Glutamatergic neuron (in vitro differentiated cells): ENCODE measurements at regions not wholly inside any gene's neighbourhood (a gene's known extent, or its start where the extent isn't known, plus 50 kb on each side); places are given as distances from the start of the nearest gene placed in this dataset.

Experiments
- DNase-seq: peaks from one replicate; pipeline ENCODE4 v3.0.0; 2022
- H3K27ac Mint-ChIP-seq: one replicate; pipeline ENCODE4 v1.8.0; 2020; ENCODE audit warnings: mild to moderate bottlenecking, mixed read lengths, inconsistent platforms; ENCODE audit not compliant: unreplicated experiment
- H3K27me3 Mint-ChIP-seq: one replicate; pipeline ENCODE4 v1.8.0; 2020; ENCODE audit warnings: mild to moderate bottlenecking, moderate library complexity, mixed read lengths, inconsistent platforms; ENCODE audit not compliant: unreplicated experiment
- H3K36me3 Mint-ChIP-seq: one replicate; pipeline ENCODE4 v1.8.0; 2020; ENCODE audit warnings: mild to moderate bottlenecking, mixed read lengths, inconsistent platforms; ENCODE audit not compliant: unreplicated experiment
- H3K4me1 Mint-ChIP-seq: one replicate; pipeline ENCODE4 v1.8.0; 2020; ENCODE audit warnings: mild to moderate bottlenecking, low read depth, mixed read lengths, inconsistent platforms; ENCODE audit not compliant: unreplicated experiment
- H3K4me3 Mint-ChIP-seq: one replicate; pipeline ENCODE4 v1.8.0; 2020; ENCODE audit warnings: mild to moderate bottlenecking, mixed read lengths, inconsistent platforms; ENCODE audit not compliant: unreplicated experiment
- H3K9me3 Mint-ChIP-seq: one replicate; pipeline ENCODE4 v1.8.0; 2020; ENCODE audit warnings: mild to moderate bottlenecking, moderate library complexity, mixed read lengths, inconsistent platforms; ENCODE audit not compliant: unreplicated experiment
- TF ChIP-seq, protein P1 (sequence below): fragments of 200-600 bp; sonication (generic); IDR thresholded peaks from one replicate; pipeline ENCODE4 v1.5.0; 2021; ENCODE audit not compliant: partially characterized antibody, unreplicated experiment

DNA sequence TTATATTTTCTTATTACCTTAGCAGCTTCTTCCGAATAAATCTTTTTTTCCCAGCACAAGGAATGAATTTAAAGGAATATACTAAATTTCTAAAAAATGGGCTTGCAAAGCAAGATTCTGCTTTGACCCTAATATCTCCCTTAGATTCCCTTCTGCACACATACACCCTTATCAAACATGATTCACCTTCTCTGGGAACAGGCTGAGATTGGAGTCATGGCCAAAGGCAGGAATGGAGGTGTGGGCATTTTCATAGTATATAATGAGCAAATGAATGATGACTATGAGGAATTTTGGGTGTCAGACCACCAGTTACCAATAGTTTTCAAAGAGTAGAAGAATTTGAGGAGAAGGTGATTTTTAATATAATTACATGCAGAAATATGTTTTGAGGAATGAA lies 231.3 kb upstream of the CDH11 start:
- DNase-seq, result no peak
- Mint-ChIP-seq H3K4me3 (no peak overlapping the region), H3K27me3 (no peaks in the 10 kb centered on the region), H3K36me3 (peaks cover 11% of the 10 kb centered on the region), H3K27ac (no peak overlapping the region), H3K9me3 (no peaks in the 10 kb centered on the region), H3K4me1 (no peaks in the 10 kb centered on the region)
- TF ChIP-seq, protein P1, sequence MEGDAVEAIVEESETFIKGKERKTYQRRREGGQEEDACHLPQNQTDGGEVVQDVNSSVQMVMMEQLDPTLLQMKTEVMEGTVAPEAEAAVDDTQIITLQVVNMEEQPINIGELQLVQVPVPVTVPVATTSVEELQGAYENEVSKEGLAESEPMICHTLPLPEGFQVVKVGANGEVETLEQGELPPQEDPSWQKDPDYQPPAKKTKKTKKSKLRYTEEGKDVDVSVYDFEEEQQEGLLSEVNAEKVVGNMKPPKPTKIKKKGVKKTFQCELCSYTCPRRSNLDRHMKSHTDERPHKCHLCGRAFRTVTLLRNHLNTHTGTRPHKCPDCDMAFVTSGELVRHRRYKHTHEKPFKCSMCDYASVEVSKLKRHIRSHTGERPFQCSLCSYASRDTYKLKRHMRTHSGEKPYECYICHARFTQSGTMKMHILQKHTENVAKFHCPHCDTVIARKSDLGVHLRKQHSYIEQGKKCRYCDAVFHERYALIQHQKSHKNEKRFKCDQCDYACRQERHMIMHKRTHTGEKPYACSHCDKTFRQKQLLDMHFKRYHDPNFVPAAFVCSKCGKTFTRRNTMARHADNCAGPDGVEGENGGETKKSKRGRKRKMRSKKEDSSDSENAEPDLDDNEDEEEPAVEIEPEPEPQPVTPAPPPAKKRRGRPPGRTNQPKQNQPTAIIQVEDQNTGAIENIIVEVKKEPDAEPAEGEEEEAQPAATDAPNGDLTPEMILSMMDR, result no peak

GRCh38 chr16:65349626-65350025 lies 227.8 kb upstream of the CDH11 start:
- no peak overlapping the region for H3K27ac Mint-ChIP-seq
- no peaks in the 10 kb centered on the region for H3K9me3 Mint-ChIP-seq
- no peaks in the 10 kb centered on the region for H3K27me3 Mint-ChIP-seq
- no peaks in the 10 kb centered on the region for H3K36me3 Mint-ChIP-seq
- TF ChIP-seq, protein P1, result no peak
- DNase-seq, result no peak
- H3K4me1 Mint-ChIP-seq, result no peaks in the 10 kb centered on the region
- no peak overlapping the region for H3K4me3 Mint-ChIP-seq

- H3K4me3 Mint-ChIP-seq, result no peak overlapping the region
- no peaks in the 10 kb centered on the region for H3K27me3 Mint-ChIP-seq
- H3K27ac Mint-ChIP-seq, result no peak overlapping the region
- no peaks in the 10 kb centered on the region for H3K36me3 Mint-ChIP-seq
- peaks cover 4% of the 10 kb centered on the region for H3K9me3 Mint-ChIP-seq
- no peak for DNase-seq
- TF ChIP-seq, protein P1, result no peak
- no peaks in the 10 kb centered on the region for H3K4me1 Mint-ChIP-seq
These were observed 221.7 kb upstream of the CDH11 start for GRCh38 chr16:65343556-65343955.

DNA sequence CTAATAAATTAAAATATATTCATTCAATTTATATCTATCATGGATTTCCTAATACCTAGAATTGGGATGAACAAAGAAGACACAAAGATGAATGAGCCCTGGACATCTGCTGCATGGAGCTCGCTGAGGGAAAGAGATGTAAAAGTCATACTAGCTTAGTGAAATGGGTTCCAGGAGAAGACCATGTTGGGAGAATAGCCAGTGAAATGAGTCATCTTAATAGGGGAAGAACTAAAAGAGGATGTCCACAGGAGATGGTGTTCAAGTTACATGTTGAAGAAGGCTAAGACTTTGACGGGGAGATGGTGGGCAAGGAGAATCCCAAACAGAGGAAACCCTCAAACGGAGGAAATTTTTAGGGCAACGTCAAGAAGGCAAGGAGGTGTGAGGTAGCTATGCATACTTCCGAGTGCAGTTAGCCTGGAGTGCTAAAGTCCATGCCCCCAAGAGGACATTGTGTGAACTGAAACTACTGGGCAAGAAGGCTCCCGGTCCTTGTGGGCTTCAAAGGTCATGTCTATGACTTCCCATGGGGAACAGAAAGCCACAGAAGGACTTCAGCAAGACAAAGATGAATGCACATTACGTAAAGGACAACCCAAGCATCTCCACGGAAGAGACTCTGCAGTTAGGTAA lies 220.5 kb upstream of the CDH11 start:
- peaks cover 4% of the 10 kb centered on the region for H3K9me3 Mint-ChIP-seq
- H3K4me3 Mint-ChIP-seq, result no peak overlapping the region
- no peak for DNase-seq
- no peaks in the 10 kb centered on the region for H3K36me3 Mint-ChIP-seq
- TF ChIP-seq, protein P1, result no peak
- no peaks in the 10 kb centered on the region for H3K4me1 Mint-ChIP-seq
- H3K27me3 Mint-ChIP-seq, result no peaks in the 10 kb centered on the region
- no peak overlapping the region for H3K27ac Mint-ChIP-seq

DNA sequence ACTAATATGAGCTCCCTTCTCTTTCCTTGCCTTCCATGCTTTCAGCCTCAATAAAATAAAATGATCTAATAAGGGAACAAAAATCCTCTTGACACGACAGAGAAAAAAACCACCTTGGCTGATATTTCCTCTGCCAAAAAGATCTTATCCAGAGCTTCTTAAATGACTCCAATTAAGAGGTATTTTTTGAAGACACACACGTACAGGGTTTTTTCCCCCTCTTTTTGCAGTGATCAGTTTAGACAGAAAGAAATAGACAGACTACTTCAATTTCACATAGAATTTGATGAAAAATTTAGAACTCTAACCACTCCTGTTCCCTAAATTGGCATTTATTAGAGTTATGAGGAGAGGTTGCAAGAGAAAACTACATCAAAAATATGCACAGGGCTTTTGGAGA lies 217.2 kb upstream of the CDH11 start:
- TF ChIP-seq, protein P1, result no peak
- Mint-ChIP-seq H3K9me3 (peaks cover 4% of the 10 kb centered on the region), H3K27ac (no peak overlapping the region), H3K27me3 (no peaks in the 10 kb centered on the region), H3K36me3 (no peaks in the 10 kb centered on the region), H3K4me1 (no peaks in the 10 kb centered on the region), H3K4me3 (no peak overlapping the region)
- DNase-seq, result no peak
